GM12872 (cell line): ENCODE measurements at regions not wholly inside any gene's neighbourhood (a gene's known extent, or its start where the extent isn't known, plus 50 kb on each side); places are given as distances from the start of the nearest gene placed in this dataset.

ENCODE experiments used
- CTCF ChIP-seq: IDR thresholded peaks from 3 replicates; pipeline ENCODE4 v1.5.1; 2011; ENCODE audit warnings: low read depth, mild to moderate bottlenecking, low read length, moderate library complexity; ENCODE audit not compliant: insufficient read depth

GRCh38 chr13:76804801-76805200 is 81.4 kb downstream of the KCTD12 start:
- no peak for TF ChIP-seq CTCF

GRCh38 chr13:76803831-76804230 is 82.4 kb downstream of the KCTD12 start:
- TF ChIP-seq CTCF, result no peak

GRCh38 chr13:76800943-76801342 is 85.3 kb downstream of the KCTD12 start:
- no peak for TF ChIP-seq CTCF

GRCh38 chr13:76799696-76800095 is 86.5 kb downstream of the KCTD12 start:
- no peak for TF ChIP-seq CTCF

GRCh38 chr13:76798037-76798436 is 88.2 kb downstream of the KCTD12 start:
- TF ChIP-seq CTCF, result no peak

GRCh38 chr13:76797361-76797760 is 88.8 kb downstream of the KCTD12 start:
- no peak for TF ChIP-seq CTCF

- no peak for TF ChIP-seq CTCF
These were observed 89.4 kb downstream of the KCTD12 start for GRCh38 chr13:76796851-76797250.
